H1 (cell line): ENCODE measurements at regions not wholly inside any gene's neighbourhood (a gene's known extent, or its start where the extent isn't known, plus 50 kb on each side); places are given as distances from the start of the nearest gene placed in this dataset.

Experiments
- CBX8 ChIP-seq: fragments of 300-800, 300-1000 bp; sonication (generic); IDR thresholded peaks from 2 replicates; pipeline ENCODE4 v1.7.1; 2016; ENCODE audit warnings: low read depth, low read length, borderline replicate concordance
- CEBPB ChIP-seq: IDR thresholded peaks from 2 replicates; pipeline ENCODE4 v1.6.1; 2012; ENCODE audit warnings: low read depth, low read length
- HDAC6 ChIP-seq: IDR thresholded peaks from one replicate; pipeline ENCODE4 v1.7.1; 2012; ENCODE audit warnings: low read depth, mild to moderate bottlenecking, inconsistent platforms, low read length, moderate library complexity
- JUND ChIP-seq: IDR thresholded peaks from 2 replicates; pipeline ENCODE4 v1.6.1; 2011; ENCODE audit warnings: mild to moderate bottlenecking, improper control_type of control experiment, low read length
- KDM1A ChIP-seq: fragments of 200-600, 300-600 bp; sonication (generic); IDR thresholded peaks from 2 replicates; pipeline ENCODE4 v1.7.1; 2016; ENCODE audit warnings: mild to moderate bottlenecking, low read length, borderline replicate concordance
- MAFK ChIP-seq: IDR thresholded peaks from 2 replicates; pipeline ENCODE4 v1.6.1; 2012; ENCODE audit warnings: low read depth, mild to moderate bottlenecking, improper control_type of control experiment, low read length
- POLR2A ChIP-seq, 2 experiments: IDR thresholded peaks; 1 replicate in 1 of 2; 2 replicates in 1 of 2; pipeline ENCODE4 v1.6.1; 2011; ENCODE audit warnings: low read depth in 2 of 2, low read length in 2 of 2, mild to moderate bottlenecking in 2 of 2; ENCODE audit errors: control extremely low read depth in 1 of 2
- POLR2AphosphoS5 ChIP-seq: IDR thresholded peaks from 2 replicates; pipeline ENCODE4 v1.6.1; 2011; ENCODE audit warnings: low read depth, low read length
- RNF2 ChIP-seq: fragments of 200-900, 300-1000 bp; sonication (generic); IDR thresholded peaks from 2 replicates; pipeline ENCODE4 v1.7.1; 2016; ENCODE audit warnings: borderline replicate concordance, low read depth, mild to moderate bottlenecking, antibody characterized with exemption, low read length; ENCODE audit not compliant: poor library complexity, severe bottlenecking; ENCODE audit errors: missing control alignments
- SIX5 ChIP-seq: IDR thresholded peaks from 2 replicates; pipeline ENCODE4 v1.6.1; 2011; ENCODE audit warnings: mild to moderate bottlenecking, low read depth, low read length
- SP1 ChIP-seq: IDR thresholded peaks from 2 replicates; pipeline ENCODE4 v1.6.1; 2011; ENCODE audit warnings: low read depth, low read length
- ZNF274 ChIP-seq: IDR thresholded peaks from 2 replicates; pipeline ENCODE4 v1.7.0; 2012; ENCODE audit warnings: low read length, borderline replicate concordance; ENCODE audit errors: extremely low read depth
- TF ChIP-seq, protein P1 (sequence below), 3 experiments: IDR thresholded peaks; 1 replicate in 2 of 3; 2 replicates in 1 of 3; pipeline versions ENCODE4 v1.5.1 to v1.6.1; 2011; ENCODE audit warnings: low read length in 3 of 3, mild to moderate bottlenecking in 3 of 3, inconsistent platforms in 2 of 3, low read depth in 1 of 3, moderate library complexity in 1 of 3; ENCODE audit not compliant: insufficient read depth in 1 of 3; ENCODE audit errors: control extremely low read depth in 1 of 3

DNA sequence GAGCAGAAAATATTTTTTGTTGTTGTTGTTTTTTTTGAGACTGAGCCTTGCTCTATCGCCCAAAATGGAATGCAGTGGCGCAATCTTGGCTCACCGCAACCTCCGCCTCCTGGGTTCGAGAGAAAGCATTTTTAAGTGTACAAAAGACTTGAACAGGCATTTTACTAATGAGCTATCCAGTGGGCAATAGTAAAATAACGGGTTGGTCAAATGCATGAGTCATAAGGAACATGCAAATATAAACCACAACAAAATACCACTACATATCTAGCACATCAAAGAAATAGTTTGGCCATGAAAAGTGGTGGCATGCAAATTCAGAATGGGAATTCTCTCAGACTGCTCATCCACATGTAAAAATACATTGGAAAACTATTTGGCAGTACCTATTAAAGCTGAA lies 71.7 kb upstream of the TMEM106B start:
- no peak for TF ChIP-seq POLR2A (IDR thresholded peaks at IDR 0.05; ENCODE audit: control extremely low read depth in 1 of 2, low read depth in 2 of 2, low read length in 2 of 2)
- TF ChIP-seq, protein P1, sequence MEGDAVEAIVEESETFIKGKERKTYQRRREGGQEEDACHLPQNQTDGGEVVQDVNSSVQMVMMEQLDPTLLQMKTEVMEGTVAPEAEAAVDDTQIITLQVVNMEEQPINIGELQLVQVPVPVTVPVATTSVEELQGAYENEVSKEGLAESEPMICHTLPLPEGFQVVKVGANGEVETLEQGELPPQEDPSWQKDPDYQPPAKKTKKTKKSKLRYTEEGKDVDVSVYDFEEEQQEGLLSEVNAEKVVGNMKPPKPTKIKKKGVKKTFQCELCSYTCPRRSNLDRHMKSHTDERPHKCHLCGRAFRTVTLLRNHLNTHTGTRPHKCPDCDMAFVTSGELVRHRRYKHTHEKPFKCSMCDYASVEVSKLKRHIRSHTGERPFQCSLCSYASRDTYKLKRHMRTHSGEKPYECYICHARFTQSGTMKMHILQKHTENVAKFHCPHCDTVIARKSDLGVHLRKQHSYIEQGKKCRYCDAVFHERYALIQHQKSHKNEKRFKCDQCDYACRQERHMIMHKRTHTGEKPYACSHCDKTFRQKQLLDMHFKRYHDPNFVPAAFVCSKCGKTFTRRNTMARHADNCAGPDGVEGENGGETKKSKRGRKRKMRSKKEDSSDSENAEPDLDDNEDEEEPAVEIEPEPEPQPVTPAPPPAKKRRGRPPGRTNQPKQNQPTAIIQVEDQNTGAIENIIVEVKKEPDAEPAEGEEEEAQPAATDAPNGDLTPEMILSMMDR (IDR thresholded peaks at IDR 0.05; ENCODE audit: control extremely low read depth in 1 of 3, insufficient read depth in 1 of 3, low read depth in 1 of 3, low read length in 3 of 3), result no peak
- TF ChIP-seq KDM1A, result no peak
- no peak for TF ChIP-seq SIX5
- no peak for TF ChIP-seq CBX8
- TF ChIP-seq MAFK, result no peak
- TF ChIP-seq SP1, result no peak
- no peak for TF ChIP-seq CEBPB
- no peak for TF ChIP-seq RNF2
- TF ChIP-seq ZNF274, result no peak
- no peak for TF ChIP-seq POLR2AphosphoS5
- TF ChIP-seq HDAC6, result no peak
- no peak for TF ChIP-seq JUND
